ENCODE measurements at regions not wholly inside any gene's neighbourhood (a gene's known extent, or its start where the extent isn't known, plus 50 kb on each side); places are given as distances from the start of the nearest gene placed in this dataset.
A peak's percentile ranks its signal among the peaks of the same experiment; 100 is the strongest.

DNA sequence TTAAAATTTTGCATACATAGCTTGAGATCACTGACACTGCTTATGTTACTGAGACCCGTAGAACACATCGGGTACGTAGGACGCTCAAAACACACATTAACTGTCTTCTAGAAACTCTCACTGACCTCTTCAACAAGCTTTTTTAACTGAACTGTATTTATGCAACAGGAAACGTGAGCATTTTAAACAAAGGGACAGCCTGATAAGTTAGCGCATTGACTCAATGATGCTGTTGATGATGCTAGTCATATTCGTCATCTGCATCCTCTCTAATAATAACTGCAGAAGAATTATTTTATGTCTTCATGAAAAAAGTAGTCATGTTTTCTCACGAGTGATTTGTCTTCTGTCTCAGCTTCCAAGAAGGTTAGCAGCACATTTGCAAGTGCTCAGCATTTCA is 824.0 kb downstream of the DCDC2C start:
- FAIRE-seq (no peak), ATAC-seq (no peak), DNase-seq (ENCODE audit: low spot score) (no peak)
- no peaks in the 10 kb centered on the region for H3K36me3 ChIP-seq (replicated peaks in 1 of 2; ENCODE audit: control insufficient read depth in 1 of 2, insufficient read depth in 2 of 2, low read length in 2 of 2)
- in situ Hi-C loops (cut with HindIII; ENCODE audit: extremely low pct_ligation_motif_present, low pct_unique_long_range_greater_than_20kb): no loop called here
- intact Hi-C loops (cut with micrococcal nuclease; ENCODE audit: unreplicated experiment): no loop called here
- H3K4me2 ChIP-seq (ENCODE audit: low read depth, low read length): no peak overlapping the region
- no peak overlapping the region for H3K27ac ChIP-seq (ENCODE audit: extremely low read length, insufficient read depth, low read length)
- ChIA-PET POLR2A (no interaction called here), CTCF (ENCODE audit: low intra/inter-chr PET ratio, low total read pairs) (no interaction called here)
- H2AFZ ChIP-seq (ENCODE audit: low read length): no peak overlapping the region
- H3K79me2 ChIP-seq (ENCODE audit: insufficient read depth, low read length): no peaks in the 10 kb centered on the region
- 0 out of 2 replicates have a peak, but pooled peaks have one; percentile 10 for TF ChIP-seq CREB1 (IDR thresholded peaks at IDR 0.05)
- no peak for TF ChIP-seq CREB1 (CRISPR knock-in tag; IDR thresholded peaks at IDR 0.05)
- no peak for TF ChIP-seq KDM3A (CRISPR knock-in tag; IDR thresholded peaks at IDR 0.05; ENCODE audit: low read depth)
- no peaks in the 10 kb centered on the region for H4K20me1 ChIP-seq (ENCODE audit: insufficient read depth, low read length)
- H3K27me3 ChIP-seq (ENCODE audit: control insufficient read depth in 1 of 2, insufficient read depth in 2 of 2, low read length in 2 of 2): no peaks in the 10 kb centered on the region
- peaks cover 82% of the 10 kb centered on the region for H3K9me3 ChIP-seq (ENCODE audit: low read length)
- 16% methylated on average over 8 of the region's 8 CpGs for WGBS (ENCODE audit: low lambda C conversion rate)
- H3K4me1 ChIP-seq (ENCODE audit: insufficient read depth, low read length): no peaks in the 10 kb centered on the region
- no peak overlapping the region for H3K9ac ChIP-seq (ENCODE audit: insufficient read depth, low read depth, low read length)
- BruUV-seq (replicated peaks): no TSS peak
- no peak overlapping the region for H3K4me3 ChIP-seq (replicated peaks in 1 of 3; ENCODE audit: insufficient read depth in 1 of 3, low read depth in 2 of 3, low read length in 3 of 3)

DNA sequence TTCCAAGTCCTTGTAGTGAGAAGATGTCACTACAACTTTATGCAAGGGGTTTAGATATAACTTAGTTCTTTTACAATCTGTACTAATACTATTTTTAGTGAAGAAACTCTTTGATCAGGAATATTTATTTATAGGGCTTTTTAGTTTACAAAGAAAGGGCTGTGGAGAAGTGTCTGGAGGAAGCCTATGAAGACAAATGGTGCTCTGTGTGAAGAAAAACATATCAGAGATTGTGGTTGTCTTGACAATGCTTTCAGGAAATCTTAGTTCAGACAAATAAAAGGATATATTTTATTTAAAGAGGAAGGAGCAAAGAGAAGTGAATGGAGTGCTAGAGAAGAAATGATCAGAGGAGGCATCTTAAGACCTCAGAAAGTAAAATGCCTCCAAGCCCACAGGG is 824.9 kb downstream of the DCDC2C start:
- no peaks in the 10 kb centered on the region for H3K79me2 ChIP-seq (ENCODE audit: insufficient read depth, low read length)
- FAIRE-seq (no peak), ATAC-seq (no peak), DNase-seq (ENCODE audit: low spot score) (no peak)
- no peak overlapping the region for H3K27ac ChIP-seq (ENCODE audit: extremely low read length, insufficient read depth, low read length)
- ChIA-PET CTCF (ENCODE audit: low intra/inter-chr PET ratio, low total read pairs) (no interaction called here), POLR2A (no interaction called here)
- intact Hi-C loops (cut with micrococcal nuclease; ENCODE audit: unreplicated experiment): no loop called here
- no peak overlapping the region for H3K4me3 ChIP-seq (replicated peaks in 1 of 3; ENCODE audit: insufficient read depth in 1 of 3, low read depth in 2 of 3, low read length in 3 of 3)
- H2AFZ ChIP-seq (ENCODE audit: low read length): no peak overlapping the region
- in situ Hi-C loops (cut with HindIII; ENCODE audit: extremely low pct_ligation_motif_present, low pct_unique_long_range_greater_than_20kb): no loop called here
- no peaks in the 10 kb centered on the region for H3K36me3 ChIP-seq (replicated peaks in 1 of 2; ENCODE audit: control insufficient read depth in 1 of 2, insufficient read depth in 2 of 2, low read length in 2 of 2)
- no TSS peak for BruUV-seq (replicated peaks)
- peaks cover 82% of the 10 kb centered on the region for H3K9me3 ChIP-seq (ENCODE audit: low read length)
- no peaks in the 10 kb centered on the region for H3K27me3 ChIP-seq (ENCODE audit: control insufficient read depth in 1 of 2, insufficient read depth in 2 of 2, low read length in 2 of 2)
- no peaks in the 10 kb centered on the region for H3K4me1 ChIP-seq (ENCODE audit: insufficient read depth, low read length)
- H3K9ac ChIP-seq (ENCODE audit: insufficient read depth, low read depth, low read length): no peak overlapping the region
- H4K20me1 ChIP-seq (ENCODE audit: insufficient read depth, low read length): no peaks in the 10 kb centered on the region
- H3K4me2 ChIP-seq (ENCODE audit: low read depth, low read length): no peak overlapping the region
- TF ChIP-seq, protein P1, sequence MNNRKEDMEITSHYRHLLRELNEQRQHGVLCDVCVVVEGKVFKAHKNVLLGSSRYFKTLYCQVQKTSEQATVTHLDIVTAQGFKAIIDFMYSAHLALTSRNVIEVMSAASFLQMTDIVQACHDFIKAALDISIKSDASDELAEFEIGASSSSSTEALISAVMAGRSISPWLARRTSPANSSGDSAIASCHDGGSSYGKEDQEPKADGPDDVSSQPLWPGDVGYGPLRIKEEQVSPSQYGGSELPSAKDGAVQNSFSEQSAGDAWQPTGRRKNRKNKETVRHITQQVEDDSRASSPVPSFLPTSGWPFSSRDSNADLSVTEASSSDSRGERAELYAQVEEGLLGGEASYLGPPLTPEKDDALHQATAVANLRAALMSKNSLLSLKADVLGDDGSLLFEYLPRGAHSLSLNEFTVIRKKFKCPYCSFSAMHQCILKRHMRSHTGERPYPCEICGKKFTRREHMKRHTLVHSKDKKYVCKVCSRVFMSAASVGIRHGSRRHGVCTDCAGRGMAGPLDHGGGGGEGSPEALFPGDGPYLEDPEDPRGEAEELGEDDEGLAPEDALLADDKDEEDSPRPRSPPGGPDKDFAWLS (CRISPR knock-in tag; IDR thresholded peaks at IDR 0.05; ENCODE audit: borderline replicate concordance): no peak
- TF ChIP-seq ZNF30 (CRISPR knock-in tag; IDR thresholded peaks at IDR 0.05) (no peak), NRL (CRISPR knock-in tag; IDR thresholded peaks at IDR 0.05; ENCODE audit: borderline replicate concordance) (no peak), ZNF83 (CRISPR knock-in tag; IDR thresholded peaks at IDR 0.05; ENCODE audit: borderline replicate concordance) (no peak)
- TF ChIP-seq, protein P2, sequence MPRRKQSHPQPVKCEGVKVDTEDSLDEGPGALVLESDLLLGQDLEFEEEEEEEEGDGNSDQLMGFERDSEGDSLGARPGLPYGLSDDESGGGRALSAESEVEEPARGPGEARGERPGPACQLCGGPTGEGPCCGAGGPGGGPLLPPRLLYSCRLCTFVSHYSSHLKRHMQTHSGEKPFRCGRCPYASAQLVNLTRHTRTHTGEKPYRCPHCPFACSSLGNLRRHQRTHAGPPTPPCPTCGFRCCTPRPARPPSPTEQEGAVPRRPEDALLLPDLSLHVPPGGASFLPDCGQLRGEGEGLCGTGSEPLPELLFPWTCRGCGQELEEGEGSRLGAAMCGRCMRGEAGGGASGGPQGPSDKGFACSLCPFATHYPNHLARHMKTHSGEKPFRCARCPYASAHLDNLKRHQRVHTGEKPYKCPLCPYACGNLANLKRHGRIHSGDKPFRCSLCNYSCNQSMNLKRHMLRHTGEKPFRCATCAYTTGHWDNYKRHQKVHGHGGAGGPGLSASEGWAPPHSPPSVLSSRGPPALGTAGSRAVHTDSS (CRISPR knock-in tag; conservative IDR thresholded peaks at IDR 0.05): no peak
- TF ChIP-seq, protein P3, sequence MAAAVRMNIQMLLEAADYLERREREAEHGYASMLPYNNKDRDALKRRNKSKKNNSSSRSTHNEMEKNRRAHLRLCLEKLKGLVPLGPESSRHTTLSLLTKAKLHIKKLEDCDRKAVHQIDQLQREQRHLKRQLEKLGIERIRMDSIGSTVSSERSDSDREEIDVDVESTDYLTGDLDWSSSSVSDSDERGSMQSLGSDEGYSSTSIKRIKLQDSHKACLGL (CRISPR knock-in tag; IDR thresholded peaks at IDR 0.05): no peak
- TF ChIP-seq, protein P4, sequence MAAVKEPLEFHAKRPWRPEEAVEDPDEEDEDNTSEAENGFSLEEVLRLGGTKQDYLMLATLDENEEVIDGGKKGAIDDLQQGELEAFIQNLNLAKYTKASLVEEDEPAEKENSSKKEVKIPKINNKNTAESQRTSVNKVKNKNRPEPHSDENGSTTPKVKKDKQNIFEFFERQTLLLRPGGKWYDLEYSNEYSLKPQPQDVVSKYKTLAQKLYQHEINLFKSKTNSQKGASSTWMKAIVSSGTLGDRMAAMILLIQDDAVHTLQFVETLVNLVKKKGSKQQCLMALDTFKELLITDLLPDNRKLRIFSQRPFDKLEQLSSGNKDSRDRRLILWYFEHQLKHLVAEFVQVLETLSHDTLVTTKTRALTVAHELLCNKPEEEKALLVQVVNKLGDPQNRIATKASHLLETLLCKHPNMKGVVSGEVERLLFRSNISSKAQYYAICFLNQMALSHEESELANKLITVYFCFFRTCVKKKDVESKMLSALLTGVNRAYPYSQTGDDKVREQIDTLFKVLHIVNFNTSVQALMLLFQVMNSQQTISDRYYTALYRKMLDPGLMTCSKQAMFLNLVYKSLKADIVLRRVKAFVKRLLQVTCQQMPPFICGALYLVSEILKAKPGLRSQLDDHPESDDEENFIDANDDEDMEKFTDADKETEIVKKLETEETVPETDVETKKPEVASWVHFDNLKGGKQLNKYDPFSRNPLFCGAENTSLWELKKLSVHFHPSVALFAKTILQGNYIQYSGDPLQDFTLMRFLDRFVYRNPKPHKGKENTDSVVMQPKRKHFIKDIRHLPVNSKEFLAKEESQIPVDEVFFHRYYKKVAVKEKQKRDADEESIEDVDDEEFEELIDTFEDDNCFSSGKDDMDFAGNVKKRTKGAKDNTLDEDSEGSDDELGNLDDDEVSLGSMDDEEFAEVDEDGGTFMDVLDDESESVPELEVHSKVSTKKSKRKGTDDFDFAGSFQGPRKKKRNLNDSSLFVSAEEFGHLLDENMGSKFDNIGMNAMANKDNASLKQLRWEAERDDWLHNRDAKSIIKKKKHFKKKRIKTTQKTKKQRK (IDR thresholded peaks at IDR 0.05; ENCODE audit: low read length): no peak
